GM12874 (cell line): ENCODE measurements at regions not wholly inside any gene's neighbourhood (a gene's known extent, or its start where the extent isn't known, plus 50 kb on each side); places are given as distances from the start of the nearest gene placed in this dataset.

Source experiments
- TF ChIP-seq, protein P1 (sequence below): IDR thresholded peaks from 2 replicates; pipeline ENCODE4 v1.5.1; 2011; ENCODE audit warnings: low read depth, mild to moderate bottlenecking, control low read depth, low read length, moderate library complexity; ENCODE audit not compliant: insufficient read depth

DNA sequence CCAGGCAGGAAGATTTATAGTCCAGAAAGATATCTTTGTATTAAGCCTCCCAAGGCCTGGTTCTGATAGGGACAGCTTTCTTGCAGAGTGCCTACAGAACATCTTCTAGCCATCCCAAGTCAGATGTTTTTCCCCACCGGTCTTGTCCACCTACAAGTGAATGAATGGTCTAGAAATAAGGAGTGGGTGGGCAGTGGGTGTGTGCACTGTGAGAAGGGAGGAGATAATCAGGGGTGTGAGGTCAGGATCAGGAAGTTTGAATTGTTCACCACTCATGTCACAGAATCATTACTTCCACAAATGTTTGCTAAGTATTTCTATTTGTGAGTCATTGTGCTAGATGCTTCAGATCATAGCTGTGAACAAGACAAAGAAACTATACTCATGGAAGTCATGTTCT is 332.6 kb downstream of the NKX6-1 start:
- TF ChIP-seq, protein P1, sequence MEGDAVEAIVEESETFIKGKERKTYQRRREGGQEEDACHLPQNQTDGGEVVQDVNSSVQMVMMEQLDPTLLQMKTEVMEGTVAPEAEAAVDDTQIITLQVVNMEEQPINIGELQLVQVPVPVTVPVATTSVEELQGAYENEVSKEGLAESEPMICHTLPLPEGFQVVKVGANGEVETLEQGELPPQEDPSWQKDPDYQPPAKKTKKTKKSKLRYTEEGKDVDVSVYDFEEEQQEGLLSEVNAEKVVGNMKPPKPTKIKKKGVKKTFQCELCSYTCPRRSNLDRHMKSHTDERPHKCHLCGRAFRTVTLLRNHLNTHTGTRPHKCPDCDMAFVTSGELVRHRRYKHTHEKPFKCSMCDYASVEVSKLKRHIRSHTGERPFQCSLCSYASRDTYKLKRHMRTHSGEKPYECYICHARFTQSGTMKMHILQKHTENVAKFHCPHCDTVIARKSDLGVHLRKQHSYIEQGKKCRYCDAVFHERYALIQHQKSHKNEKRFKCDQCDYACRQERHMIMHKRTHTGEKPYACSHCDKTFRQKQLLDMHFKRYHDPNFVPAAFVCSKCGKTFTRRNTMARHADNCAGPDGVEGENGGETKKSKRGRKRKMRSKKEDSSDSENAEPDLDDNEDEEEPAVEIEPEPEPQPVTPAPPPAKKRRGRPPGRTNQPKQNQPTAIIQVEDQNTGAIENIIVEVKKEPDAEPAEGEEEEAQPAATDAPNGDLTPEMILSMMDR, result no peak

DNA sequence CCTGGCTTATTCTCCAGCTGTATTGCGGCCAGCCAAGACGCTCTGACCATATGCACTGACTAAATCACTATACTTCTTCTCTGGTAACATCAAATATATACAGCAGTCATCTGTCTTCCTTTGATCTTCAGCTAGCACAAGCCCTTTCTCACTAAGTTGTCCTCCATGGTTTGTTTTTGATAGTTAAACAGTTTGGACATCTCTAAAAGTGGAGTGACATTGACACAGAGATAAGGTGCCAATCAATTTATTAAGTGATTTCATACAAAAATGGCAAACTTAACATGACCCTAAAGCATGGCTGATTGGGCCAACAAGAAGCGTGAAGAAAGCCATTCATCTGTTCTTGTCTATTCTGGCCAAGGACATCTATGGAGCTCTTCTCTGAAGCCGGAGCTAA is 334.9 kb downstream of the NKX6-1 start:
- TF ChIP-seq, protein P1, result no peak

- TF ChIP-seq, protein P1, result peak; percentile 18; the same call in 1 of the 2 replicates
Measured at GRCh38 chr4:84159762-84160161, 339.3 kb downstream of the NKX6-1 start.

GRCh38 chr4:84158670-84159069 is 340.4 kb downstream of the NKX6-1 start:
- TF ChIP-seq, protein P1, result no peak

GRCh38 chr4:84151574-84151973 is 347.5 kb downstream of the NKX6-1 start:
- TF ChIP-seq, protein P1, result 0 out of 2 replicates have a peak, but pooled peaks have one; percentile 16

DNA sequence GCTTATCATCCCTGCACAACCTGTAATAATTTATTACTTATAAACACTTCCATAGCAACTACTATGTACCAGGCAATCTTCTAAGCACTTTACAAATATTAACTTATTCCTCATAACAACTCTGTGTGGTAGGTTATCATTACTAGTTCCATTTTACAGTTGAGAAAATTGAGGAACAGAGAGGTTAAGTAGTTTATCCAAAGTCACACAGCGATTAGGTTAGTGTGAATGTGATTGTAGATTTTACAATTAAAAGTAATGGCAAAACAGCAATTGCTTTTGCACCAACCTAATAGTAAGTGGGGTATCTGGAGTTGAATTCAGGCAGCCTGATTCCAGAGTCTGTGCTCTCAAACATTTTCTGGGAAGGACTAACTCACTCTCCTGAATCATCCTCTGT is 348.9 kb downstream of the NKX6-1 start:
- TF ChIP-seq, protein P1, result no peak

DNA sequence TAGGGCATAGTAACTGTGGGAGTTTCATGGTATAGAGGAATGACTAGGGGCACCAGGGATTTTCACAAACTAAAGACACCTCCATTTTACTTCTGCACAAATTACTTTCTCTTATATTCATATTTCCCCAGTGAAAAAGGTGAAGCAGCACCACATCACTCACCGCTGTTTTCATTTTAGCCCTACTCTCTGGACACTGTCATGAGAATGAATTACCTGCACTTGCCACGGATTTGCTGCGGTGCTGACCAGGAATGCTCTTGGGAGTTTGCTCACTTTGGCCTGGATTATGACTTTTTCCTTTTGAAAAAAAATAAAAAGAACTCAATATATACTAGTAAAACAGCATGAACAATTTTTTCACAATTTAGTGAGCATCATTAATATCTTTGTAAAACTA is 351.3 kb downstream of the NKX6-1 start:
- TF ChIP-seq, protein P1, result no peak
